ENCODE measurements at regions not wholly inside any gene's neighbourhood (a gene's known extent, or its start where the extent isn't known, plus 50 kb on each side); places are given as distances from the start of the nearest gene placed in this dataset.

- H2BK120ac ChIP-seq (ENCODE audit: low read depth, low read length), result no peak overlapping the region
- H3K4me2 ChIP-seq (ENCODE audit: insufficient read depth, low read length, poor library complexity, severe bottlenecking), result no peak overlapping the region
- no peak overlapping the region for H2AFZ ChIP-seq (ENCODE audit: low read length)
- no peaks in the 10 kb centered on the region for H3K27me3 ChIP-seq (ENCODE audit: control insufficient read depth in 3 of 3, insufficient read depth in 3 of 3, low read depth in 1 of 3, low read length in 3 of 3)
- no peak overlapping the region for H3K18ac ChIP-seq (ENCODE audit: low read length)
- H2BK5ac ChIP-seq (ENCODE audit: low read length), result no peak overlapping the region
- H3K23ac ChIP-seq (ENCODE audit: low read depth, low read length, poor library complexity), result no peak overlapping the region
- H2AK5ac ChIP-seq (ENCODE audit: low read depth, low read length), result no peak overlapping the region
- WGBS, 2 donors (ENCODE audit: extremely low coverage in 2 of 2, insufficient read length in 2 of 2, insufficient replicate concordance in 1 of 2), result no CpG with 5 or more reads among the region's 4 CpGs
- no peaks in the 10 kb centered on the region for H3K9me3 ChIP-seq (replicated peaks in 1 of 2; ENCODE audit: control insufficient read depth in 2 of 2, insufficient read depth in 1 of 2, low read depth in 1 of 2, low read length in 2 of 2)
- no peak overlapping the region for H4K8ac ChIP-seq (ENCODE audit: low read depth, low read length)
- H3K4me1 ChIP-seq (ENCODE audit: control insufficient read depth in 2 of 2, insufficient read depth in 1 of 2, low read depth in 1 of 2, low read length in 2 of 2), result no peaks in the 10 kb centered on the region
- H3K4ac ChIP-seq (ENCODE audit: low read length), result no peak overlapping the region
- DNase-seq (ENCODE audit: low spot score), result no peak
- no peak overlapping the region for H2BK12ac ChIP-seq (ENCODE audit: low read length)
- H3K14ac ChIP-seq (ENCODE audit: low read length), result no peak overlapping the region
- H3K79me1 ChIP-seq (ENCODE audit: low read depth, low read length), result no peaks in the 10 kb centered on the region
- H3K27ac ChIP-seq (replicated peaks; ENCODE audit: low read length), result no peak overlapping the region
- H3K9ac ChIP-seq (ENCODE audit: low read depth, low read length, poor library complexity), result no peak overlapping the region
- no peak overlapping the region for H2BK15ac ChIP-seq (ENCODE audit: low read length)
- no peak overlapping the region for H4K91ac ChIP-seq (ENCODE audit: low read depth, low read length, poor library complexity)
- no peaks in the 10 kb centered on the region for H3K36me3 ChIP-seq (replicated peaks in 1 of 2; ENCODE audit: control insufficient read depth in 2 of 2, insufficient read depth in 2 of 2, low read length in 2 of 2)
- H3K4me3 ChIP-seq (ENCODE audit: low read length in 2 of 2), result no peak overlapping the region
These were observed 219.4 kb downstream of the SOD2 start for GRCh38 chr6:159473475-159474263.

GRCh38 chr6:159470397-159470796, 222.6 kb downstream of the SOD2 start:
- no peak overlapping the region for H2BK5ac ChIP-seq (ENCODE audit: low read length)
- H3K4me2 ChIP-seq (ENCODE audit: insufficient read depth, low read length, poor library complexity, severe bottlenecking), result no peak overlapping the region
- no peak overlapping the region for H2BK120ac ChIP-seq (ENCODE audit: low read depth, low read length)
- no peak overlapping the region for H3K14ac ChIP-seq (ENCODE audit: low read length)
- H3K36me3 ChIP-seq (replicated peaks in 1 of 2; ENCODE audit: control insufficient read depth in 2 of 2, insufficient read depth in 2 of 2, low read length in 2 of 2), result no peaks in the 10 kb centered on the region
- no peak overlapping the region for H3K4ac ChIP-seq (ENCODE audit: low read length)
- WGBS, 2 donors (ENCODE audit: extremely low coverage in 2 of 2, insufficient read length in 2 of 2, insufficient replicate concordance in 1 of 2), result no CpG with 5 or more reads among the region's 3 CpGs
- no peak overlapping the region for H2BK15ac ChIP-seq (ENCODE audit: low read length)
- no peaks in the 10 kb centered on the region for H3K79me1 ChIP-seq (ENCODE audit: low read depth, low read length)
- H3K18ac ChIP-seq (ENCODE audit: low read length), result no peak overlapping the region
- no peaks in the 10 kb centered on the region for H3K4me1 ChIP-seq (ENCODE audit: control insufficient read depth in 2 of 2, insufficient read depth in 1 of 2, low read depth in 1 of 2, low read length in 2 of 2)
- H2BK12ac ChIP-seq (ENCODE audit: low read length), result no peak overlapping the region
- H2AFZ ChIP-seq (ENCODE audit: low read length), result no peak overlapping the region
- no peak for DNase-seq (ENCODE audit: low spot score)
- no peak overlapping the region for H3K9ac ChIP-seq (ENCODE audit: low read depth, low read length, poor library complexity)
- no peak overlapping the region for H3K27ac ChIP-seq (replicated peaks; ENCODE audit: low read length)
- no peak overlapping the region for H4K8ac ChIP-seq (ENCODE audit: low read depth, low read length)
- no peak overlapping the region for H3K23ac ChIP-seq (ENCODE audit: low read depth, low read length, poor library complexity)
- H3K27me3 ChIP-seq (ENCODE audit: control insufficient read depth in 3 of 3, insufficient read depth in 3 of 3, low read depth in 1 of 3, low read length in 3 of 3), result no peaks in the 10 kb centered on the region
- no peaks in the 10 kb centered on the region for H3K9me3 ChIP-seq (replicated peaks in 1 of 2; ENCODE audit: control insufficient read depth in 2 of 2, insufficient read depth in 1 of 2, low read depth in 1 of 2, low read length in 2 of 2)
- no peak overlapping the region for H3K4me3 ChIP-seq (ENCODE audit: low read length in 2 of 2)
- no peak overlapping the region for H4K91ac ChIP-seq (ENCODE audit: low read depth, low read length, poor library complexity)
- no peak overlapping the region for H2AK5ac ChIP-seq (ENCODE audit: low read depth, low read length)

GRCh38 chr6:159469443-159469842, 223.6 kb downstream of the SOD2 start:
- no peak overlapping the region for H3K4me3 ChIP-seq (ENCODE audit: low read length in 2 of 2)
- no peak overlapping the region for H2BK15ac ChIP-seq (ENCODE audit: low read length)
- H2BK12ac ChIP-seq (ENCODE audit: low read length), result no peak overlapping the region
- no peak overlapping the region for H3K9ac ChIP-seq (ENCODE audit: low read depth, low read length, poor library complexity)
- H4K8ac ChIP-seq (ENCODE audit: low read depth, low read length), result no peak overlapping the region
- H2BK5ac ChIP-seq (ENCODE audit: low read length), result no peak overlapping the region
- H3K9me3 ChIP-seq (replicated peaks in 1 of 2; ENCODE audit: control insufficient read depth in 2 of 2, insufficient read depth in 1 of 2, low read depth in 1 of 2, low read length in 2 of 2), result no peaks in the 10 kb centered on the region
- no CpG with 5 or more reads among the region's 4 CpGs for WGBS, 2 donors (ENCODE audit: extremely low coverage in 2 of 2, insufficient read length in 2 of 2, insufficient replicate concordance in 1 of 2)
- H4K91ac ChIP-seq (ENCODE audit: low read depth, low read length, poor library complexity), result no peak overlapping the region
- no peak for DNase-seq (ENCODE audit: low spot score)
- H3K4me1 ChIP-seq (ENCODE audit: control insufficient read depth in 2 of 2, insufficient read depth in 1 of 2, low read depth in 1 of 2, low read length in 2 of 2), result no peaks in the 10 kb centered on the region
- no peak overlapping the region for H3K4me2 ChIP-seq (ENCODE audit: insufficient read depth, low read length, poor library complexity, severe bottlenecking)
- no peaks in the 10 kb centered on the region for H3K79me1 ChIP-seq (ENCODE audit: low read depth, low read length)
- H2AFZ ChIP-seq (ENCODE audit: low read length), result no peak overlapping the region
- H3K14ac ChIP-seq (ENCODE audit: low read length), result no peak overlapping the region
- H3K4ac ChIP-seq (ENCODE audit: low read length), result no peak overlapping the region
- no peak overlapping the region for H2AK5ac ChIP-seq (ENCODE audit: low read depth, low read length)
- H3K27ac ChIP-seq (replicated peaks; ENCODE audit: low read length), result no peak overlapping the region
- H2BK120ac ChIP-seq (ENCODE audit: low read depth, low read length), result no peak overlapping the region
- H3K36me3 ChIP-seq (replicated peaks in 1 of 2; ENCODE audit: control insufficient read depth in 2 of 2, insufficient read depth in 2 of 2, low read length in 2 of 2), result no peaks in the 10 kb centered on the region
- H3K18ac ChIP-seq (ENCODE audit: low read length), result no peak overlapping the region
- no peaks in the 10 kb centered on the region for H3K27me3 ChIP-seq (ENCODE audit: control insufficient read depth in 3 of 3, insufficient read depth in 3 of 3, low read depth in 1 of 3, low read length in 3 of 3)
- H3K23ac ChIP-seq (ENCODE audit: low read depth, low read length, poor library complexity), result no peak overlapping the region

- H3K4ac ChIP-seq (ENCODE audit: low read length), result no peak overlapping the region
- no peak overlapping the region for H2BK120ac ChIP-seq (ENCODE audit: low read depth, low read length)
- no peak overlapping the region for H4K91ac ChIP-seq (ENCODE audit: low read depth, low read length, poor library complexity)
- no peak overlapping the region for H4K8ac ChIP-seq (ENCODE audit: low read depth, low read length)
- H3K27ac ChIP-seq (replicated peaks; ENCODE audit: low read length), result no peak overlapping the region
- H3K79me1 ChIP-seq (ENCODE audit: low read depth, low read length), result no peaks in the 10 kb centered on the region
- no peak for DNase-seq (ENCODE audit: low spot score)
- H3K9me3 ChIP-seq (replicated peaks in 1 of 2; ENCODE audit: control insufficient read depth in 2 of 2, insufficient read depth in 1 of 2, low read depth in 1 of 2, low read length in 2 of 2), result no peaks in the 10 kb centered on the region
- no peak overlapping the region for H3K18ac ChIP-seq (ENCODE audit: low read length)
- no peaks in the 10 kb centered on the region for H3K27me3 ChIP-seq (ENCODE audit: control insufficient read depth in 3 of 3, insufficient read depth in 3 of 3, low read depth in 1 of 3, low read length in 3 of 3)
- no peak overlapping the region for H3K14ac ChIP-seq (ENCODE audit: low read length)
- no peak overlapping the region for H2AFZ ChIP-seq (ENCODE audit: low read length)
- no peak overlapping the region for H3K9ac ChIP-seq (ENCODE audit: low read depth, low read length, poor library complexity)
- no CpG with 5 or more reads among the region's 3 CpGs for WGBS, 2 donors (ENCODE audit: extremely low coverage in 2 of 2, insufficient read length in 2 of 2, insufficient replicate concordance in 1 of 2)
- no peak overlapping the region for H2BK5ac ChIP-seq (ENCODE audit: low read length)
- no peak overlapping the region for H2BK12ac ChIP-seq (ENCODE audit: low read length)
- no peak overlapping the region for H2BK15ac ChIP-seq (ENCODE audit: low read length)
- H3K4me3 ChIP-seq (ENCODE audit: low read length in 2 of 2), result no peak overlapping the region
- H3K23ac ChIP-seq (ENCODE audit: low read depth, low read length, poor library complexity), result no peak overlapping the region
- no peaks in the 10 kb centered on the region for H3K4me1 ChIP-seq (ENCODE audit: control insufficient read depth in 2 of 2, insufficient read depth in 1 of 2, low read depth in 1 of 2, low read length in 2 of 2)
- no peak overlapping the region for H2AK5ac ChIP-seq (ENCODE audit: low read depth, low read length)
- H3K4me2 ChIP-seq (ENCODE audit: insufficient read depth, low read length, poor library complexity, severe bottlenecking), result no peak overlapping the region
- no peaks in the 10 kb centered on the region for H3K36me3 ChIP-seq (replicated peaks in 1 of 2; ENCODE audit: control insufficient read depth in 2 of 2, insufficient read depth in 2 of 2, low read length in 2 of 2)
These were observed 224.0 kb downstream of the SOD2 start for GRCh38 chr6:159468994-159469393.

Data from neuronal stem cell (in vitro differentiated cells).